T-helper 9 cell (primary cell): ENCODE measurements at regions not wholly inside any gene's neighbourhood (a gene's known extent, or its start where the extent isn't known, plus 50 kb on each side); places are given as distances from the start of the nearest gene placed in this dataset.

Experiments
- DNase-seq: peaks from one replicate; pipeline ENCODE4 v3.0.0-alpha.2; 2020

- no peak for DNase-seq
Observed at GRCh38 chrX:69221239-69222102, 56.2 kb upstream of the PJA1 start.

GRCh38 chrX:69218407-69218997 is 53.2 kb upstream of the PJA1 start:
- DNase-seq: no peak

- no peak for DNase-seq
Observed at GRCh38 chrX:69216911-69217310, 51.7 kb upstream of the PJA1 start.

GRCh38 chrX:69216446-69216845 is 51.2 kb upstream of the PJA1 start:
- DNase-seq: no peak

GRCh38 chrX:69215161-69215875 is 50.1 kb upstream of the PJA1 start:
- no peak for DNase-seq
